Esophagus muscularis mucosa (tissue), 3 donors: ENCODE measurements at regions not wholly inside any gene's neighbourhood (a gene's known extent, or its start where the extent isn't known, plus 50 kb on each side); places are given as distances from the start of the nearest gene placed in this dataset.

Experiments used
- CTCF ChIP-seq, 3 experiments: fragments of 200-600 bp in 2 of 3; fragments of 450-650 bp in 1 of 3; sonication (generic) in 2 of 3; IDR thresholded peaks; one replicate each; pipeline ENCODE4 v1.5.1; 2017 to 2019; ENCODE audit warnings: antibody characterized with exemption in 3 of 3, mild to moderate bottlenecking in 2 of 3, moderate library complexity in 1 of 3
- POLR2A ChIP-seq: fragments of 450-650 bp; IDR thresholded peaks from one replicate; pipeline ENCODE4 v1.6.1; 2017; ENCODE audit warnings: antibody characterized with exemption, moderate library complexity, mild to moderate bottlenecking, low read depth
- POLR2AphosphoS5 ChIP-seq, 2 donors: sonication (generic); formaldehyde crosslinking; IDR thresholded peaks; one replicate each; pipeline ENCODE4 v1.6.1; 2017; ENCODE audit warnings: antibody characterized with exemption in 2 of 2

- TF ChIP-seq POLR2A: no peak
- TF ChIP-seq CTCF (IDR thresholded peaks at IDR 0.05): no peak
- TF ChIP-seq POLR2AphosphoS5 (IDR thresholded peaks at IDR 0.05): no peak
Observed at GRCh38 chr3:34891941-34892340, 747.4 kb upstream of the ARPP21 start.
